Endothelial cell (in vitro differentiated cells): ENCODE measurements at regions not wholly inside any gene's neighbourhood (a gene's known extent, or its start where the extent isn't known, plus 50 kb on each side); places are given as distances from the start of the nearest gene placed in this dataset.
A peak's percentile ranks its signal among the peaks of the same experiment; 100 is the strongest.

ENCODE experiments used
- DNase-seq: peaks from one replicate; pipeline ENCODE4 v3.0.0; 2021; ENCODE audit warnings: low spot score
- H3K27ac Mint-ChIP-seq: one replicate; pipeline ENCODE4 v1.8.0; 2021; ENCODE audit warnings: mixed read lengths, inconsistent platforms; ENCODE audit not compliant: unreplicated experiment
- H3K27me3 Mint-ChIP-seq: one replicate; pipeline ENCODE4 v1.8.0; 2021; ENCODE audit warnings: mild to moderate bottlenecking, moderate library complexity, mixed read lengths, inconsistent platforms; ENCODE audit not compliant: unreplicated experiment
- H3K36me3 Mint-ChIP-seq: one replicate; pipeline ENCODE4 v1.8.0; 2021; ENCODE audit warnings: mild to moderate bottlenecking, low read depth, mixed read lengths, inconsistent platforms; ENCODE audit not compliant: unreplicated experiment
- H3K4me1 Mint-ChIP-seq: one replicate; pipeline ENCODE4 v1.8.0; 2021; ENCODE audit warnings: mild to moderate bottlenecking, mixed read lengths, inconsistent platforms; ENCODE audit not compliant: unreplicated experiment
- H3K4me3 Mint-ChIP-seq: one replicate; pipeline ENCODE4 v1.8.0; 2021; ENCODE audit warnings: mild to moderate bottlenecking, mixed read lengths, inconsistent platforms; ENCODE audit not compliant: unreplicated experiment
- H3K9me3 Mint-ChIP-seq: one replicate; pipeline ENCODE4 v1.8.0; 2021; ENCODE audit warnings: mixed read lengths, inconsistent platforms; ENCODE audit not compliant: unreplicated experiment
- TF ChIP-seq, protein P1 (sequence below): fragments of 200-600 bp; sonication (generic); IDR thresholded peaks from one replicate; pipeline ENCODE4 v1.5.0; 2021; ENCODE audit warnings: antibody characterized with exemption; ENCODE audit not compliant: unreplicated experiment

DNA sequence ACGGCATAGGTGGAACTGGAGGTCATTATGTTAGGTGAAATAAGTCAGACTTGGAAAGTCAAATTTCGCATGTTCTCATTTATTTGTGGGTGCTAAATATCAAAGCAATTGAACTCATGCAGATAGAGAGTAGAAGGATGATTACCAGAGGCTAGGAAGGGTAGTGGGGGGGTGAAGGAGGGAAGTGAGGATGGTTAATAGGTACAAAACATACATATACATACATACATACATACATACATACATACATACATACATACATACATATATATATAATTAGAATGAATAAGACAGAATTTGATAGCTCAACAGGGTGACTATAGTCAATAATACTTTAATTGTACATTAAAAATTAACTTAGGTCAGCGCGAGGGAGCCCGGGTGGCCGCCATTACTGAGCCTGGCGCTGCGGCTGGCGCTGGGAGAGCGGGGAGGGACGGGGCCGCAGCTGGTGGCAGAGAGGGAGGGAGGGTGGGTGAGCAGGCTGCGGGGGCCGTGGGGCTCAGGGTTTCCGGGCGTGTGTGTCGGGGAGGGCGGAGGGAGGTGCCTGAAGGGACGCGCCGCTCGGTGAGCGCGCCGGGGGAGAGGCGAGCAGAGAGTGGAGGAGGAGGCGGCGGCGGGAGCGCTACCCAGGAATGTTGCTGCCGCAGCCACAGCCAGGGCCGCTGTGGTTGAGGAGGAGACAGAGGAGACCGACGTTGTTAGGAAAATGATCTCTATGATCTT is 85.8 kb upstream of the EGFR start:
- peak; percentile 63 for DNase-seq
- Mint-ChIP-seq H3K4me3 (peak overlapping the region; percentile 88), H3K36me3 (no peaks in the 10 kb centered on the region), H3K4me1 (no peaks in the 10 kb centered on the region), H3K9me3 (no peaks in the 10 kb centered on the region), H3K27me3 (peaks cover 2% of the 10 kb centered on the region), H3K27ac (no peak overlapping the region)
- TF ChIP-seq, protein P1, sequence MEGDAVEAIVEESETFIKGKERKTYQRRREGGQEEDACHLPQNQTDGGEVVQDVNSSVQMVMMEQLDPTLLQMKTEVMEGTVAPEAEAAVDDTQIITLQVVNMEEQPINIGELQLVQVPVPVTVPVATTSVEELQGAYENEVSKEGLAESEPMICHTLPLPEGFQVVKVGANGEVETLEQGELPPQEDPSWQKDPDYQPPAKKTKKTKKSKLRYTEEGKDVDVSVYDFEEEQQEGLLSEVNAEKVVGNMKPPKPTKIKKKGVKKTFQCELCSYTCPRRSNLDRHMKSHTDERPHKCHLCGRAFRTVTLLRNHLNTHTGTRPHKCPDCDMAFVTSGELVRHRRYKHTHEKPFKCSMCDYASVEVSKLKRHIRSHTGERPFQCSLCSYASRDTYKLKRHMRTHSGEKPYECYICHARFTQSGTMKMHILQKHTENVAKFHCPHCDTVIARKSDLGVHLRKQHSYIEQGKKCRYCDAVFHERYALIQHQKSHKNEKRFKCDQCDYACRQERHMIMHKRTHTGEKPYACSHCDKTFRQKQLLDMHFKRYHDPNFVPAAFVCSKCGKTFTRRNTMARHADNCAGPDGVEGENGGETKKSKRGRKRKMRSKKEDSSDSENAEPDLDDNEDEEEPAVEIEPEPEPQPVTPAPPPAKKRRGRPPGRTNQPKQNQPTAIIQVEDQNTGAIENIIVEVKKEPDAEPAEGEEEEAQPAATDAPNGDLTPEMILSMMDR, result no peak

DNA sequence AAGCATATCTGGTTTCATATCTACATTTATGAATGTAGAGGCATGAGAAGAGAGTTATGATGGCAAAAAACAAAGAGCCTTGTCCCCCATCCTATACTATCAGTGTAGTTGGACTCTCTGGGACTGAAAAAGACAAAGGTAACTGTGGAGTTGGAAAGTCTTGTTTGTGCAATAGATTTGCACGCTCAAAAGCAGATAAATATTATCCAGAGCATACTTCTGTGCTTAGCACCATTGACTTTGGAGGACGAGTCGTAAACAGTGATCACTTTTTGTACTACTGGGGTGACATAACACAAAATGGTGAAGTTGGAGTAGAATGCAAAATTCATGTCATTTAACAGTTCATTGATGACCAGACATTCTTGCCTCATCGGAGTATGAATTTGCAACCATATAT is 85.2 kb upstream of the EGFR start:
- no peaks in the 10 kb centered on the region for H3K4me1 Mint-ChIP-seq
- no peak overlapping the region for H3K27ac Mint-ChIP-seq
- no peak for DNase-seq

DNA sequence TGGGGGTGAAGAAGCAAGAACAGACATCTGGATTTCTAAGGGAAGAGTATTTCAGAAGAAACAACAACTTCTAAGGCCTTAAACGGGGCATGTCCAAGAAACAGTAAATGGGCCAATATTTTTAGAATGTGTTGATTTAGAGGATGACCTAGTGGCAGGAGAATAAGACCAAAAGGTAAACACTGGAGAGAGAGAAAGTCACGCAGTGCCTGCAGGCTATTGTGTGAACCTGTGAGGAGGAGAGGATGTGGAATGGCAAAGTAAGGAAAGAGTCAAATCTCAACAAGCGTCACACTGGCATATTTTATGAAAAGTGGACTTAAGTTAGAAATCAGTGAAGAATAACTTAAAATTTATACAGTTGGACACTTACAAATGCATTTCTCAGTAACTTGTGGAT is 78.1 kb upstream of the EGFR start:
- DNase-seq, result no peak
- H3K27me3 Mint-ChIP-seq, result no peaks in the 10 kb centered on the region
- no peaks in the 10 kb centered on the region for H3K9me3 Mint-ChIP-seq
- no peaks in the 10 kb centered on the region for H3K36me3 Mint-ChIP-seq
- H3K4me1 Mint-ChIP-seq, result no peaks in the 10 kb centered on the region
- TF ChIP-seq, protein P1, result no peak
- H3K4me3 Mint-ChIP-seq, result no peak overlapping the region
- H3K27ac Mint-ChIP-seq, result no peak overlapping the region

More for the DNA sequence above, 85.2 kb upstream of the EGFR start:
- H3K9me3 Mint-ChIP-seq, result no peaks in the 10 kb centered on the region
- H3K4me3 Mint-ChIP-seq, result peak overlapping the region; percentile 88
- TF ChIP-seq, protein P1, result no peak
- no peaks in the 10 kb centered on the region for H3K36me3 Mint-ChIP-seq
- H3K27me3 Mint-ChIP-seq, result peaks cover 2% of the 10 kb centered on the region

DNA sequence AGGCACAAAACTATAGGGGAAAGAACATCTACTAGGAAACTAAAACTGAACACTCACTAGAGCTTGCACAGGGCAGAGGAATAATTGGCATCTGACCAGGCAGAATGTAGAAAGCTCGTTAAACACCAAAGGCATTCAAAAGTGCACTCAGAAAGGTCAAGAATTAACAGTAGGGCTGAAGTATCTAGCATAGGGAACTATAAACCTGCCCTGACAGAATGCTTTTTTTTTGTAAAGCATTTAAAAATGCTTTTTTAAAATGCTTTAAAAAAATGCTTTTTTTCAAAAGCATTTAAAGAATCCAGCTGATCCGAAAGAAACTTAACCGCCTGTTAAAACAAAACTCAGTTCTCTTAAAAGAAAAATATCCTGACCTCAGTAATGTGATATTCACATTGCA is 74.6 kb upstream of the EGFR start:
- DNase-seq, result no peak
- Mint-ChIP-seq H3K4me3 (no peak overlapping the region), H3K27ac (no peak overlapping the region), H3K4me1 (no peaks in the 10 kb centered on the region), H3K27me3 (no peaks in the 10 kb centered on the region), H3K9me3 (no peaks in the 10 kb centered on the region), H3K36me3 (no peaks in the 10 kb centered on the region)
- TF ChIP-seq, protein P1, result no peak

DNA sequence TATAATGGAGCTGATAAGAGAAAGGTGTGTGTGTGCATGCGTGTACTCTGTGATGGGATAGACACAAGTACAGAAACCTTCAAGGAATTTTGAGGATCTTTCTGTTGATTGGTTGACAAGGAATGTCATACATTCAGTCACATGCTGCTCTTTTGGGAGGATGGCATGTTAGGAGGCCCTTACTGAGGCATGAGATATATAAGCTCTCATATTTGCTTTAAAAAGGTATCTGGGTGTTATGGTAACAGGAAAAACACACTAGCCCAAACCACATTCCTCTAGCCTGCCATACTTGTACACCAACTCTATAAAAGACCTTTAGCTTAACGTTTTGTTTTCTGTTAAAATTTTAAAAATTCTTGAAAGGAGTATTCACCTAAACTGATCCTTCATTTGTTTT is 72.5 kb upstream of the EGFR start:
- no peak overlapping the region for H3K4me3 Mint-ChIP-seq
- H3K36me3 Mint-ChIP-seq, result no peaks in the 10 kb centered on the region
- no peak for DNase-seq
- H3K27me3 Mint-ChIP-seq, result no peaks in the 10 kb centered on the region
- H3K9me3 Mint-ChIP-seq, result no peaks in the 10 kb centered on the region
- H3K4me1 Mint-ChIP-seq, result no peaks in the 10 kb centered on the region
- TF ChIP-seq, protein P1, result no peak
- no peak overlapping the region for H3K27ac Mint-ChIP-seq
